A549 (cell line): ENCODE measurements at regions not wholly inside any gene's neighbourhood (a gene's known extent, or its start where the extent isn't known, plus 50 kb on each side); places are given as distances from the start of the nearest gene placed in this dataset.

Source experiments
- CEBPB ChIP-seq, 2 experiments: fragments of >200 bp in 1 of 2; sonication (Bioruptor Twin) in 1 of 2; formaldehyde crosslinking in 1 of 2; IDR thresholded peaks; 2 replicates each; pipeline ENCODE4 v1.6.1; 2012 to 2016
- CHD4 ChIP-seq: fragments of 200-600 bp; sonication (generic); IDR thresholded peaks from 2 replicates; pipeline ENCODE4 v1.6.1; 2016; ENCODE audit warnings: antibody characterized with exemption, mild to moderate bottlenecking, borderline replicate concordance
- EHMT2 ChIP-seq: fragments of 200-600 bp; sonication (generic); IDR thresholded peaks from 2 replicates; pipeline ENCODE4 v1.6.1; 2016; ENCODE audit warnings: antibody characterized with exemption, low read depth, mild to moderate bottlenecking, moderate library complexity
- HOXA7 ChIP-seq: fragments of 250-450 bp; sonication (Bioruptor Pico); IDR thresholded peaks from 2 replicates; pipeline ENCODE4 v1.5.0; 2020; ENCODE audit warnings: mild to moderate bottlenecking, moderate library complexity
- KDM5A ChIP-seq: fragments of 200-600 bp; sonication (generic); IDR thresholded peaks from 2 replicates; pipeline ENCODE4 v1.6.1; 2016; ENCODE audit warnings: antibody characterized with exemption, mild to moderate bottlenecking
- MYC ChIP-seq: IDR thresholded peaks from 2 replicates; pipeline ENCODE4 v1.6.1; 2012; ENCODE audit warnings: mild to moderate bottlenecking, inconsistent platforms, low read length, improper control_type of control experiment, borderline replicate concordance
- NFE2L2 ChIP-seq: fragments of 150-350 bp; conservative IDR thresholded peaks from 2 replicates; pipeline ENCODE4 v1.6.1; 2014; ENCODE audit warnings: low read length
- POLR2A ChIP-seq: IDR thresholded peaks from 2 replicates; pipeline ENCODE4 v1.6.1; 2012; ENCODE audit warnings: mild to moderate bottlenecking, low read length
- POLR2AphosphoS2 ChIP-seq: conservative IDR thresholded peaks from 2 replicates; pipeline ENCODE4 v1.6.1; 2012; ENCODE audit warnings: low read length, improper control_type of control experiment, inconsistent platforms
- RAD21 ChIP-seq, 2 experiments: fragments of >200 bp in 1 of 2; sonication (Bioruptor Twin) in 1 of 2; formaldehyde crosslinking in 1 of 2; IDR thresholded peaks in 1 of 2; conservative IDR thresholded peaks in 1 of 2; 2 replicates in 1 of 2; 3 replicates in 1 of 2; pipeline ENCODE4 v1.6.1; 2012 to 2018; ENCODE audit warnings: inconsistent platforms in 1 of 2
- SMC3 ChIP-seq: fragments of >200 bp; sonication (Bioruptor Twin); formaldehyde crosslinking; IDR thresholded peaks from 3 replicates; pipeline ENCODE4 v1.6.1; 2018; ENCODE audit warnings: inconsistent platforms
- TF ChIP-seq, protein P1 (sequence below): IDR thresholded peaks from 2 replicates; pipeline ENCODE4 v1.6.1; 2012
- TF ChIP-seq, protein P2 (sequence below): fragments of >200 bp; sonication (Bioruptor Twin); formaldehyde crosslinking; IDR thresholded peaks from 3 replicates; pipeline ENCODE4 v1.5.1; 2016

DNA sequence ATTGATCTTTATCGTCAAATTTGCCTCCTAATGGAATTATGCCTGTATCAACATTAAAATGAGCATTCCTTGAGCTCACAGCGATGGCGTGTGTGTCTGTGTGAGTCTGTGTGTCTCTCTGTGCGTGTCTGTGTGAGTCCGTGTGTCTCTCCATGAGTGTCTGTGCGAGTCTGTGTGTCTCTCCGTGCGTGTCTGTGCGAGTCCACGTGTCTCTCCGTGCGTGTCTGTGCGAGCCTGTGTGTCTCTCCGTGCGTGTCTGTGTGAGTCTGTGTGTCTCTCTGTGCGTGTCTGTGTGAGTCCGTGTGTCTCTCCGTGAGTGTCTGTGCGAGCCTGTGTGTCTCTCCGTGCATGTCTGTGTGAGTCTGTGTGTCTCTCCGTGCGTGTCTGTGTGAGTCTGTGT is 326.5 kb upstream of the B3GAT1 start:
- TF ChIP-seq POLR2A (no peak), EHMT2 (no peak), RAD21 (conservative IDR thresholded peaks at IDR 0.05 in 1 of 2, IDR thresholded peaks at IDR 0.05 in 1 of 2) (no peak), SMC3 (no peak), CEBPB (IDR thresholded peaks at IDR 0.05) (no peak), CHD4 (no peak), NFE2L2 (no peak), MYC (no peak), POLR2AphosphoS2 (no peak), KDM5A (no peak), HOXA7 (CRISPR knock-in tag) (no peak)
- TF ChIP-seq, protein P1, sequence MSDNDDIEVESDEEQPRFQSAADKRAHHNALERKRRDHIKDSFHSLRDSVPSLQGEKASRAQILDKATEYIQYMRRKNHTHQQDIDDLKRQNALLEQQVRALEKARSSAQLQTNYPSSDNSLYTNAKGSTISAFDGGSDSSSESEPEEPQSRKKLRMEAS: no peak
- TF ChIP-seq, protein P2, sequence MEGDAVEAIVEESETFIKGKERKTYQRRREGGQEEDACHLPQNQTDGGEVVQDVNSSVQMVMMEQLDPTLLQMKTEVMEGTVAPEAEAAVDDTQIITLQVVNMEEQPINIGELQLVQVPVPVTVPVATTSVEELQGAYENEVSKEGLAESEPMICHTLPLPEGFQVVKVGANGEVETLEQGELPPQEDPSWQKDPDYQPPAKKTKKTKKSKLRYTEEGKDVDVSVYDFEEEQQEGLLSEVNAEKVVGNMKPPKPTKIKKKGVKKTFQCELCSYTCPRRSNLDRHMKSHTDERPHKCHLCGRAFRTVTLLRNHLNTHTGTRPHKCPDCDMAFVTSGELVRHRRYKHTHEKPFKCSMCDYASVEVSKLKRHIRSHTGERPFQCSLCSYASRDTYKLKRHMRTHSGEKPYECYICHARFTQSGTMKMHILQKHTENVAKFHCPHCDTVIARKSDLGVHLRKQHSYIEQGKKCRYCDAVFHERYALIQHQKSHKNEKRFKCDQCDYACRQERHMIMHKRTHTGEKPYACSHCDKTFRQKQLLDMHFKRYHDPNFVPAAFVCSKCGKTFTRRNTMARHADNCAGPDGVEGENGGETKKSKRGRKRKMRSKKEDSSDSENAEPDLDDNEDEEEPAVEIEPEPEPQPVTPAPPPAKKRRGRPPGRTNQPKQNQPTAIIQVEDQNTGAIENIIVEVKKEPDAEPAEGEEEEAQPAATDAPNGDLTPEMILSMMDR: no peak
